Activated CD4-positive, alpha-beta memory T cell treated with anti-CD3 and anti-CD28 coated beads for 36 hours (primary cell): ENCODE measurements at regions not wholly inside any gene's neighbourhood (a gene's known extent, or its start where the extent isn't known, plus 50 kb on each side); places are given as distances from the start of the nearest gene placed in this dataset.

Experiments
- CTCF ChIA-PET: fragments of 350-600 bp; sonication (Branson Sonifier 250); formaldehyde crosslinking; loops from one replicate; lab custom pipeline; 2021; ENCODE audit warnings: antibody characterized with exemption, inconsistent platforms; lab: Charles Lee
- POLR2A ChIA-PET: fragments of 350-600 bp; sonication (Branson Sonifier 250); formaldehyde crosslinking; loops from one replicate; lab custom pipeline; 2021; ENCODE audit warnings: antibody characterized with exemption; lab: Charles Lee
- DNase-seq: peaks from one replicate; pipeline ENCODE4 v3.0.0-alpha.2; 2020
- H3K27ac Mint-ChIP-seq: one replicate; pipeline ENCODE4 v1.8.0; 2021; ENCODE audit warnings: mixed read lengths
- H3K27me3 Mint-ChIP-seq: one replicate; pipeline ENCODE4 v1.8.0; 2021; ENCODE audit warnings: mixed read lengths
- H3K36me3 Mint-ChIP-seq: one replicate; pipeline ENCODE4 v1.8.0; 2021; ENCODE audit warnings: mixed read lengths
- H3K4me1 Mint-ChIP-seq: one replicate; pipeline ENCODE4 v1.8.0; 2021; ENCODE audit warnings: low read depth, mixed read lengths
- H3K4me3 Mint-ChIP-seq: one replicate; pipeline ENCODE4 v1.8.0; 2021; ENCODE audit warnings: mild to moderate bottlenecking, mixed read lengths
- H3K9me3 Mint-ChIP-seq: one replicate; pipeline ENCODE4 v1.8.0; 2021; ENCODE audit warnings: mixed read lengths
- intact Hi-C: fragments of 100-400 bp; cut with micrococcal nuclease; formaldehyde crosslinking; loops from one replicate; pipeline ENCODE4 v1.15.1; 2023

DNA sequence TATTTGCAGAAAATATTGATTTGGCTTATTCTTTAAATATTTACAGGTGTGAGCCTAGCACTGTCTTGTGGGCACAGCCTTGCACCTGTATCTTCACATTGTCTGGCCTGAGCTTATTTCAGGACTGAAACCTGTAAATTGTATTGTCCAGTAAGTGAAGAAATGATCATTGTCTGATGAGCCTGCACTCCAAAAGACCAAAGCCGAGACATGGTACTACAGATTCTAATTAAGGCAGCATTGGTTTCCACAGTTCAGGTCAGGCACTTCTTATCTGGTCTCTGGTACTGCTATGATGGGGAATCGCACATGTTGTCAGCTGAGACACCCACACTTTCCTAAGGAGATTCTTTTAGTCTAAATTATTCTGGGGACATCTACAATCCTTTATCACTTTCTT is 479.0 kb downstream of the TDRD15 start:
- H3K27ac Mint-ChIP-seq = no peak overlapping the region
- POLR2A ChIA-PET = no interaction called here

DNA sequence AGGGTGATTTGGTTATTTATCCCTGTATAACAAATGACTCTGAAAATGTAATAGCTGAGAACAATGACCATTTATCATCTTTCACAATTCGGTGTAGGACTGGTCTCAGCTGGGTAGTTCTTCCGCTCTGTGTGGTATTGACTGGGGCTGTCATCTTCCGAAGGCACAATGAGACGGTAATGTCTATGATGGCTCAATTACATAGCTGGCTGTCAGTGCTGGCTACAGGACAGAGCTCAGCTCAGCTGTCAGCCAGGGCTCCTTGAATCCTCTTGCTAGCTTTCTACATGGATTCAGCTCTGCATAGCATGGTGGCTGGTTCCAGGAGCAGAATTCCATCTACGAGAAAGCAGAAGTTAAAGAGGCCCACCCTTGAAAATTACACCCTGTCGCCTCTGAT is 483.8 kb downstream of the TDRD15 start:
- Mint-ChIP-seq H3K36me3 (no peaks in the 10 kb centered on the region), H3K27me3 (no peaks in the 10 kb centered on the region), H3K27ac (no peak overlapping the region), H3K4me3 (no peak overlapping the region), H3K9me3 (peaks cover 15% of the 10 kb centered on the region), H3K4me1 (no peaks in the 10 kb centered on the region)
- intact Hi-C loops = no loop called here
- CTCF ChIA-PET = no interaction called here
- POLR2A ChIA-PET = no interaction called here
- no peak for DNase-seq

More for the DNA sequence above, 479.0 kb downstream of the TDRD15 start:
- no peak overlapping the region for H3K4me3 Mint-ChIP-seq
- DNase-seq = no peak
- H3K27me3 Mint-ChIP-seq = no peaks in the 10 kb centered on the region
- CTCF ChIA-PET = no interaction called here
- intact Hi-C loops = no loop called here
- peaks cover 11% of the 10 kb centered on the region for H3K9me3 Mint-ChIP-seq
- H3K36me3 Mint-ChIP-seq = no peaks in the 10 kb centered on the region
- no peaks in the 10 kb centered on the region for H3K4me1 Mint-ChIP-seq

DNA sequence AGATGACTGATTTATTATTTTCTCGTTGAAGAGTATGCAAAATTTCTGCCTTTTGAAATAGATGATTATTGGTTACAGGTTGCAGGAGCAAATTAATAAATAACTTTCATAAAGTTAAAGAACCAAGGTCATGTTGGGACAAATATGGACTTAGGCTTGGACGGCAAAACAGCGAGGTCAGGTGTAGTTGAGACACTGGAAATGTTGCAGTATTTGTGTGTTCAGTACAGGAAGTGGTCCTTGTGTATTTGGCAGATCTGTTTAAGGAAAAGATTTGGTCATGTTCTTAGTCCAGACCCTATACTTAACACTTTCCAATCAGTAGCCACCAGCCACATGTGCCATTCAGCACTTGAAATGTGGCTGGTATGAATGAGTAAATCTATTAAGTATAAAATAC is 486.5 kb downstream of the TDRD15 start:
- ChIA-PET POLR2A (no interaction called here), CTCF (no interaction called here)
- Mint-ChIP-seq H3K9me3 (peaks cover 13% of the 10 kb centered on the region), H3K4me3 (no peak overlapping the region), H3K27ac (no peak overlapping the region), H3K27me3 (no peaks in the 10 kb centered on the region), H3K4me1 (no peaks in the 10 kb centered on the region), H3K36me3 (no peaks in the 10 kb centered on the region)
- DNase-seq = no peak
- intact Hi-C loops = no loop called here

DNA sequence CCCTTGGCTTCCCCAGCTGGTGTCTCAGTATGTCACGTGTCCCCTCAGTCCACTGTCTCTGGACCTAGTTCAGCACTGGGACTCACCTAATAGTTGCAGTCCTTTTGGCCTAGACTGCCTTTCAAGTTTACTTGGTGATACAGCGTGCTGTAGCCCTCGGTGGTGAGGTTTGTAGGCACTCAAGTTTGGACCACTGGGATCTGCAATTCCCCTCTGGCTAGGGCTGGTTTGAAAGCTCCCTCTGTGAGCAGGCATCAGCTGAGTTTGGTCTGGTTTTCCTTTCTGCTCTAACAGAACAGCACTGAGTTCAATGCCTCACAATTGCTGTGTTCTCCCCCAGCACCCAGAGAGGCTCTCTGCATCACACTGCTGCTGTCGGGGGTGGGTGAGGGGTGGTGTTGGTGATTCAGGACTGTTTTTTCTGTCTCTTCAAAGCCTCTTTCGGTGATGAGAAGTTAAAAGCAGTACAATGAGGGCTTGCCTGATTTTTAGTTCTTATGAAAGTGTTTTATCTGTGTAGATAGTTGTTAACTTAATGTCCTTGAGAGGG is 494.2 kb downstream of the TDRD15 start:
- Mint-ChIP-seq H3K9me3 (peaks cover 14% of the 10 kb centered on the region), H3K27me3 (no peaks in the 10 kb centered on the region), H3K27ac (no peak overlapping the region), H3K4me1 (no peaks in the 10 kb centered on the region), H3K4me3 (no peak overlapping the region), H3K36me3 (no peaks in the 10 kb centered on the region)
- intact Hi-C loops = no loop called here
- ChIA-PET CTCF (no interaction called here), POLR2A (no interaction called here)
- DNase-seq = no peak

DNA sequence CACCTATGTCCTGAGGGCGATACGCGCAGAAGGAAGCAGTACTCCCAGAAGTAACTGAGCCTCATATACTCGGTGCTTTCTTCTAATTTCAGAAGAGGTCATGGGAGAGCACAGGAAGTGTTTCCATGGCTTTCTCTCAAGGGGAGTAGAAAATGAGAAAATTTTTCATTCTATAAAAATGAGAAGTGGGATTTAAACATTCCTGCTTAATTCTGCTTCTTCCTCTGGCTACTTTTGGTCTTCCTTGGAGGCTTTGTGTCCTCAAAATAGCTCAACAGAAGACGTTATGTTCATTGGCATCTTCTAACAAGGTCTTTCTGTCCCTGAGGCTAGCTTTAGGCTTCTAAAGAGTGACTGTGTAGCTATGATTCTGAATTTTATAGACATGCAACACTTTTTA is 497.0 kb downstream of the TDRD15 start:
- Mint-ChIP-seq H3K4me1 (no peaks in the 10 kb centered on the region), H3K27me3 (no peaks in the 10 kb centered on the region), H3K27ac (no peak overlapping the region), H3K36me3 (no peaks in the 10 kb centered on the region), H3K9me3 (peaks cover 9% of the 10 kb centered on the region), H3K4me3 (no peak overlapping the region)
- ChIA-PET POLR2A (no interaction called here), CTCF (no interaction called here)
- no peak for DNase-seq
- intact Hi-C loops = no loop called here

DNA sequence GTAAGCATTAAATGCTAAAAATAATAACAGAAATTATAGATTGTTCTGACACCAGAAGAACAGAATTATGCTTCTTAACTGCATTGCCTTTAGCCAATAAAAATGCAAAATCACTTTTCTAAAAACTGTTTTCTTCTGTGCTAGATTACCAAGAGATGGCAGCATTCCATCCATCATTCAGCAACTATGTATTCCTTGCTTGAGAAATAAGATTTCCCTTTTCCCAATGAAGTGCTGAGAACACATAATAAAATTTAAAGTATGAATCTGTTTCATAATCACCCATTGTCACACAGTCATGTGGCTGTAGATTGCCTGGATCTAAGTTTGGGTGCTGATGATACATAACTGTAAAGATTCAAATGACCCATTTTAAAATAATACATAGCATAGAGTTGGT is 504.2 kb downstream of the TDRD15 start:
- intact Hi-C loops = no loop called here
- H3K27me3 Mint-ChIP-seq = no peaks in the 10 kb centered on the region
- peaks cover 6% of the 10 kb centered on the region for H3K9me3 Mint-ChIP-seq
- POLR2A ChIA-PET = no interaction called here
- no peak overlapping the region for H3K4me3 Mint-ChIP-seq
- no peak overlapping the region for H3K27ac Mint-ChIP-seq
- no peaks in the 10 kb centered on the region for H3K36me3 Mint-ChIP-seq
- H3K4me1 Mint-ChIP-seq = no peaks in the 10 kb centered on the region
- DNase-seq = no peak
- CTCF ChIA-PET = no interaction called here

DNA sequence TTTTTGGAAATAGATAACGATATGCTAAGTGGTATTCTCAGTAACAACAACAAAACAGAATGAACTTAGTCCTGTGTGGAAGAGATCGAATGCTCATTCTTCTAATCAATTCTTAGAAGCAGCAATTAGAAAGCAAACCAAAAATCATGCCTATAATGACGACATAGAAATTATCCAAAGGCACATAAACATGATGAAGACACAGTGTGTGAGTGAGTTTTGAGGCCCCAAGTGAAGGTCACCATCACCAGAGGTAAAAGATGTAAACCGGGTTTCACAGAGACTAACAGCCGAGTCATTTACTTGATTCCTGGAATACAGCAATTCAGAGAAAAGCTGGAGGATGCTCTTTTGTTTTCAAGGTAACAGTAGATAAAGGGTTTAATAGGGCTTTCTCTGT is 509.2 kb downstream of the TDRD15 start:
- H3K9me3 Mint-ChIP-seq = peaks cover 6% of the 10 kb centered on the region
- no peak for DNase-seq
- H3K36me3 Mint-ChIP-seq = no peaks in the 10 kb centered on the region
- no peaks in the 10 kb centered on the region for H3K4me1 Mint-ChIP-seq
- H3K4me3 Mint-ChIP-seq = no peak overlapping the region
- intact Hi-C loops = no loop called here
- H3K27ac Mint-ChIP-seq = no peak overlapping the region
- ChIA-PET CTCF (no interaction called here), POLR2A (no interaction called here)
- no peaks in the 10 kb centered on the region for H3K27me3 Mint-ChIP-seq

DNA sequence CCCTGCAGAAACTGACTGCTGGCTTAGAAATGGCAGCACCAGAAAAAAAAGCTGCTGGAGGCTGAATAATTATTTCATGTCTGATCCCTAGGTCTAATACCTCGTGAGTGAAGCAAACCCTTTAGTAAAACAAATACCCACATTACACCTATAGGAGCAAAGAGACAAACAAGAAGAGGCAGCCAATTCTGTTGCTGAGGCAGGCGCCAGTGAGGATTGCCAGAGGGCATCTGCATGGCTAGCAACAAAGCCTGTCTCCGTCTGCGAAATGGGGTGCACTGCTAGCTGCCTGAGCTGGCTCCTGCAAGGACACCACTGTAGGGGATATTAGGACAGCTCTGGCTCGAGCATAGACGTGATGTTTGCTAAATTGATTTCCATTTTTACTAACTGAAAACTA is 509.7 kb downstream of the TDRD15 start:
- ChIA-PET CTCF (no interaction called here), POLR2A (no interaction called here)
- H3K9me3 Mint-ChIP-seq = peaks cover 6% of the 10 kb centered on the region
- DNase-seq = no peak
- no peak overlapping the region for H3K4me3 Mint-ChIP-seq
- no peaks in the 10 kb centered on the region for H3K36me3 Mint-ChIP-seq
- no peaks in the 10 kb centered on the region for H3K27me3 Mint-ChIP-seq
- no peak overlapping the region for H3K27ac Mint-ChIP-seq
- intact Hi-C loops = no loop called here
- H3K4me1 Mint-ChIP-seq = no peaks in the 10 kb centered on the region

DNA sequence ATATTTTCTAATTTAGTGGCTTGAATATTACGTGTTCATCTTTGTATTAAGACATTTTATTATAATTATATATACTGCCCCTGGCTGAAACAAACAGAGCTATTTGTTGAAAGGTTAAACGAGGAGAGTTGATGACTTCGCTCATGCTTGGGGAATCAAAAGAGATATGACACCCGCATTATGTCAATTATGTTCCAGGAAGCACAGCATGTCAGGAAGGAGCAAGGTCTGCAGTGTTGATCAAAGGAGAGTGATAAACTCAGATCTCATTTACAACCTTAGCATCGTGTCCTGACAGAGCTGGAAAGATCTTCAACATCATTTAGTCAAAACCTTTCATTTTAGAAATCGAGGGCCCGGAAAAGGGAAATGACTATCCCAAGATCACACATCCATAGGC is 510.1 kb downstream of the TDRD15 start:
- H3K4me1 Mint-ChIP-seq = no peaks in the 10 kb centered on the region
- intact Hi-C loops = no loop called here
- POLR2A ChIA-PET = no interaction called here

DNA sequence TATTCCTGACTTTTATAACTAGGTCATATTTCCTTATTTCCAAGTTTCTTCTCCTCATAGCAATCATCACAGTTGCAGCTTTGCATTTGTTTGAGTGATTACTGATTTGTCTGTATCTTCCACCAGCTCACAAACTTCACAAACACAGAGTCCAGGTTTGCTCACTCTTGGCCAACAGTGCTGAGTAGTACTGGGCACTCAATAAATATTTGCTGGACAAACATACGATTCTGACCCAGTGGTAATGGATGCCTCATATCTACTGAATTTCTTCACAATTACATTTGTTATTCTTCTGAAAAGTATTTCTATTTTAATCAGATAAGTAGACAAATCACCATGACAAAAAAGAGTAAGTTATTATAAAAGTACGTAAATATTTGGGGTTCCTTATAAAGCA is 516.3 kb downstream of the TDRD15 start:
- Mint-ChIP-seq H3K4me3 (no peak overlapping the region), H3K9me3 (peaks cover 2% of the 10 kb centered on the region), H3K36me3 (no peaks in the 10 kb centered on the region), H3K4me1 (no peaks in the 10 kb centered on the region), H3K27ac (no peak overlapping the region), H3K27me3 (no peaks in the 10 kb centered on the region)
- DNase-seq = no peak
- POLR2A ChIA-PET = no interaction called here
- intact Hi-C loops = no loop called here
- CTCF ChIA-PET = no interaction called here

More for the DNA sequence above, 510.1 kb downstream of the TDRD15 start:
- Mint-ChIP-seq H3K36me3 (no peaks in the 10 kb centered on the region), H3K27ac (no peak overlapping the region), H3K4me3 (no peak overlapping the region), H3K9me3 (peaks cover 6% of the 10 kb centered on the region), H3K27me3 (no peaks in the 10 kb centered on the region)
- CTCF ChIA-PET = no interaction called here
- no peak for DNase-seq

DNA sequence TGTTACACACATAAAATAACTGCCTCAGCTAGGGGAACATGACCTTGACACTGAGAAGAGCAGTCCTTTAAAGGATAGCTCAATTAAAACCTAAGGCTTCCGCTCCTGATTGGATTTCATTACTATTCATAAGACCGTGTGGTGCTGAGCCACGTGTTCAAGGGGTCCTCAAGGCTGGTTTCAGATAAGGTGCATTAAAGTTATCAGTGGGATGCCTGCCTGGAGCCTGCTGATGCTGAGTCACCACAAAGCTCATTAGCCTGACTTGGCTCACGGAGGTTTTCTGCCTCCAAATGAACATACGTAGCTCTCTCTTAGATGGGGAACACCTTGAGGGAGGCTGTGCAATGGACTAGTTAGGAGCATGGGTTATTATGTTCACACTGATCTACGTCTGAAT is 518.9 kb downstream of the TDRD15 start:
- Mint-ChIP-seq H3K27me3 (no peaks in the 10 kb centered on the region), H3K9me3 (peaks cover 2% of the 10 kb centered on the region), H3K4me3 (no peak overlapping the region), H3K27ac (no peak overlapping the region), H3K4me1 (no peaks in the 10 kb centered on the region), H3K36me3 (no peaks in the 10 kb centered on the region)
- no peak for DNase-seq
- ChIA-PET CTCF (no interaction called here), POLR2A (no interaction called here)
- intact Hi-C loops = no loop called here

DNA sequence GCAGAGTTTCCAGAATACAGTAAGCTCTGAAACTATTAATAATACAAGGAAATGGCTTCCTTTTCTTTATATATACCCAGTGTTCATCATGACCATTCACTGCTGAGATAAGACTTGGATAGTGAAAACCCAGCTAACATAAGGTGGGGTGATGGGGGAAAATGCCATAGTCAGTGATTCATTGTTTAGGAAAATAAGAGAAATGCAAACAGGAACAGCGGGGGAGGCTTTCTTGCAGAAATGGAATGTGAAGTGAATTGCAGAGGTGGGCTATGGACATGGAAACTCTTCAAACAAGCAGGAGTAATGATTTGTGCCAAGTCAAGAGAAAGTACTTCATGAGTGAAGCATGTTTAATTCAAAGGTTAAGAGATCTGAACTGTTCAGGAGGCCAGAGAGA is 519.4 kb downstream of the TDRD15 start:
- no peaks in the 10 kb centered on the region for H3K27me3 Mint-ChIP-seq
- intact Hi-C loops = no loop called here
- no peaks in the 10 kb centered on the region for H3K4me1 Mint-ChIP-seq
- CTCF ChIA-PET = no interaction called here
- POLR2A ChIA-PET = no interaction called here
- no peaks in the 10 kb centered on the region for H3K36me3 Mint-ChIP-seq
- H3K4me3 Mint-ChIP-seq = no peak overlapping the region
- peaks cover 2% of the 10 kb centered on the region for H3K9me3 Mint-ChIP-seq
- no peak overlapping the region for H3K27ac Mint-ChIP-seq
- no peak for DNase-seq

DNA sequence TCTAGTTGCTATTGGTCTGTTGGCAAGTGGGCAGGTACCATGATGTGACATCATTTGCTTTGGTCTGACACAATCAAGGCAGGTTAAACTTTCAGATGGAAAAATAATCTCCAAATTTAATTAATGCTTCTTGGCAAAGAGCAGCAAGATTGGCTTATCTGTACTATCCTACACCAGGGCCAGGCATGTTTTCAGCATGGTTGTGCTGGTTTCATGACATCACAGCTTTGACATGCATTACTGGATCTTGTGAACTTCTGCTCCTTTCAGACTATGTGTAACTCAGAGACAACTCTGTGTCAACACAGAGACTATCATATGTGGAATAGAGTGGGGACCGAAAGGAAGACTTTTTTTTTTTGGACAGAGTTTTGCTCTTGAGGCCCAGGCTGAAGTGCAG is 520.5 kb downstream of the TDRD15 start:
- H3K4me3 Mint-ChIP-seq = no peak overlapping the region
- ChIA-PET POLR2A (no interaction called here), CTCF (no interaction called here)
- H3K9me3 Mint-ChIP-seq = peaks cover 2% of the 10 kb centered on the region
- H3K27ac Mint-ChIP-seq = no peak overlapping the region
- no peaks in the 10 kb centered on the region for H3K36me3 Mint-ChIP-seq
- no peaks in the 10 kb centered on the region for H3K4me1 Mint-ChIP-seq
- H3K27me3 Mint-ChIP-seq = no peaks in the 10 kb centered on the region
- intact Hi-C loops = no loop called here
- DNase-seq = no peak
